WTC11 (cell line): ENCODE measurements at regions not wholly inside any gene's neighbourhood (a gene's known extent, or its start where the extent isn't known, plus 50 kb on each side); places are given as distances from the start of the nearest gene placed in this dataset.

Source experiments
- CTCF ChIP-seq: fragments of 200-600 bp; IDR thresholded peaks from 2 replicates; pipeline ENCODE4 v1.8.0; 2022; ENCODE audit warnings: antibody characterized with exemption
- IRF1 ChIP-seq: sonication (generic); formaldehyde crosslinking; IDR thresholded peaks from 2 replicates; pipeline ENCODE4 v1.8.0; 2023; ENCODE audit warnings: missing genetic modification reagents
- KAT7 ChIP-seq: sonication (generic); formaldehyde crosslinking; IDR thresholded peaks from 2 replicates; pipeline ENCODE4 v1.8.1; 2023; ENCODE audit warnings: missing genetic modification reagents, mild to moderate bottlenecking, borderline replicate concordance
- TCF7 ChIP-seq: sonication (generic); formaldehyde crosslinking; IDR thresholded peaks from 2 replicates; pipeline ENCODE4 v1.8.0; 2022; ENCODE audit warnings: mild to moderate bottlenecking, low read depth, missing genetic modification reagents, moderate library complexity

- TF ChIP-seq CTCF: no peak
- no peak for TF ChIP-seq TCF7
- no peak for TF ChIP-seq KAT7 (CRISPR knock-in tag)
- no peak for TF ChIP-seq IRF1 (CRISPR knock-in tag)
Observed at GRCh38 chr1:106972074-106972473, 84.4 kb upstream of the PRMT6 start.
